SJCRH30 (cell line): ENCODE measurements at regions not wholly inside any gene's neighbourhood (a gene's known extent, or its start where the extent isn't known, plus 50 kb on each side); places are given as distances from the start of the nearest gene placed in this dataset.
A peak's percentile ranks its signal among the peaks of the same experiment; 100 is the strongest.
"Not testable (repeated sequence)": the region's sequence is repeated elsewhere in the genome, so short reads cannot be mapped to it uniquely, and the experiment has no call there.

Experiments
- DNase-seq, 2 experiments: peaks; one replicate each; pipeline ENCODE4 v3.0.0-alpha.2; 2015 to 2020
- H3K27ac ChIP-seq: fragments of 250-450 bp; sonication (Bioruptor Pico); 2 replicates; pipeline ENCODE4 v1.5.1; 2020; ENCODE audit warnings: mild to moderate bottlenecking, moderate library complexity
- H3K27me3 ChIP-seq: fragments of 250-450 bp; sonication (Bioruptor Pico); 2 replicates; pipeline ENCODE4 v1.5.1; 2020; ENCODE audit warnings: mild to moderate bottlenecking, moderate library complexity
- H3K36me3 ChIP-seq: fragments of 250-450 bp; sonication (Bioruptor Pico); 2 replicates; pipeline ENCODE4 v1.5.1; 2020; ENCODE audit warnings: mild to moderate bottlenecking, moderate library complexity
- H3K4me1 ChIP-seq: fragments of 250-450 bp; sonication (Bioruptor Pico); 2 replicates; pipeline ENCODE4 v1.5.1; 2020; ENCODE audit warnings: mild to moderate bottlenecking, moderate library complexity
- H3K4me3 ChIP-seq: fragments of 250-450 bp; sonication (Bioruptor Pico); 2 replicates; pipeline ENCODE4 v1.5.1; 2020; ENCODE audit warnings: mild to moderate bottlenecking, moderate library complexity
- H3K9me3 ChIP-seq: fragments of 250-450 bp; sonication (Bioruptor Pico); replicated peaks from 2 replicates; pipeline ENCODE4 v1.5.1; 2020; ENCODE audit warnings: mild to moderate bottlenecking, moderate library complexity

DNA sequence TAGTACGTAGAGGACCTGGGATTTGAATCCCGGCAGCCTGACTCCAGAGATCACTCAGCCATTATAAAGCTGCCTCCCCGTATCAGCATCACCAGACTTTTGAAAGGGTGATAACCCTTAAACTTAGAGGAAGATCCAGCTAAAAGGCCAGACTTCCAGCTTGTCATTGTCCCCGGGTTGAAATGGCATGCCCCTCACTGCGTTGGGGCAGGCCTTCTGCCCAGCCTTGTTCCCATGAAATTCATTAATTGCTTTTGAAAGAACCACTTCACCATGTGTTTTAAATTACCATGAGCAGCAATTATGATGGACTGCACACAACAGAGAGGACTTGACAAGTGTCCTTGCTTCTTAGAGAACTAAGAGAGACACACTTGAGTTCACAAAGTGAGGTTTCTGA is 269.6 kb upstream of the CRY1 start:
- DNase-seq = no peak
- H3K9me3 ChIP-seq = no peaks in the 10 kb centered on the region
- 0 out of 2 replicates have a peak, but pooled peaks cover 5% of the 10 kb centered on the region for H3K4me1 ChIP-seq
- H3K27ac ChIP-seq = no peak overlapping the region
- H3K36me3 ChIP-seq = no peaks in the 10 kb centered on the region
- H3K27me3 ChIP-seq = no peaks in the 10 kb centered on the region
- H3K4me3 ChIP-seq = no peak overlapping the region

DNA sequence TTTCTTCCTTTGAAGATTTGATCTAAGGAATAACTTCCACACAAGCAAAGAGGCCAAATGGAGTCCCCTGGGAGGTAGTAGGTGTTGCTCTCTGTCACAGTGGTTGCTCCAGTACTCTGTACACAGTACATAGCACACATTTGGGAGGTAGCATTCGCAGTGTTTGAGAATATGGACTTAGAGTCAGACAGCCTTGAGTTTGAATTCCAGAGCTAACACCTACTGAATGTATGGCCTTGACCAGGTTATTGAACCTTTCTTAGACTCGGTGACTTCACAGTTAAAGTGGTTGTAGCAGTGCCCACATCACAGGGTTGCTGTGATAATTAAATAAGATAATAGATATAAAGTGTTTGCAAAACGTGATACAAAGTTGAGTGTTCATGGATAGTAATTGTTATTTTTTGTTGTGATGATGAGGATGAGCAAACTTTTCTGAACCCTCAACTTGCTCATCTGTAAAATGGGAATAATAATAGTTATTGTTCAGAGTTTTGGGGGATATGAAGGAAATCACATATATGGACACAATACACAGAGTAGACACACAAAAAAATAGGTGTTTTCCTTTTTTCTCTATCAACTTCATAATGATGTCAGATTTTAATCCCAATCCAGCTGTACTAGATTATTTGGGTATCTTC is 271.6 kb upstream of the CRY1 start:
- Histone ChIP-seq H3K4me3 (no peak overlapping the region), H3K27me3 (no peaks in the 10 kb centered on the region), H3K4me1 (no peaks in the 10 kb centered on the region), H3K27ac (no peak overlapping the region), H3K36me3 (no peaks in the 10 kb centered on the region), H3K9me3 (no peaks in the 10 kb centered on the region)
- no peak for DNase-seq

DNA sequence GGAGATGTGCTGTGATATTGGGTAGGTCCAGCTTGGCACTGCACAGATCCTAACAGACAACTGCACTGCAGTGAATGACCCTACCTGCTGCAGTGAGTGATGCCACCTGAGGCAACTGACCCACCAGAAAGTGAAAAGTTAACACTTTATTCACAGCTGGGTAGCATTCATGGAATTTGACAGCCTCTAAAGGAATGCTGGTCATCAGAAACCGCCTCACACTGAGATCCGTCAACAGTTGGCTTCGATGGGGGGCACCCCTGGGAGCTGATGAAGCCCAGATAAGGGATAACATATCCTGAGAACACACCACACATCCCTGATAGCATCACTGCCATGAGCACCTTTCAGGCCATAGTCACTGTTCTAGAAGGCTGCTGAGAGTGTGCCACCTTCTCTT is 272.4 kb upstream of the CRY1 start:
- Histone ChIP-seq H3K36me3 (no peaks in the 10 kb centered on the region), H3K9me3 (no peaks in the 10 kb centered on the region), H3K27ac (no peak overlapping the region), H3K4me1 (no peaks in the 10 kb centered on the region), H3K4me3 (no peak overlapping the region), H3K27me3 (no peaks in the 10 kb centered on the region)
- DNase-seq = no peak

- Histone ChIP-seq H3K27ac (no peak overlapping the region), H3K36me3 (no peaks in the 10 kb centered on the region), H3K4me1 (no peaks in the 10 kb centered on the region), H3K4me3 (no peak overlapping the region), H3K27me3 (no peaks in the 10 kb centered on the region), H3K9me3 (no peaks in the 10 kb centered on the region)
- DNase-seq = no peak
Measured at GRCh38 chr12:107366322-107366721, 273.0 kb upstream of the CRY1 start.

DNA sequence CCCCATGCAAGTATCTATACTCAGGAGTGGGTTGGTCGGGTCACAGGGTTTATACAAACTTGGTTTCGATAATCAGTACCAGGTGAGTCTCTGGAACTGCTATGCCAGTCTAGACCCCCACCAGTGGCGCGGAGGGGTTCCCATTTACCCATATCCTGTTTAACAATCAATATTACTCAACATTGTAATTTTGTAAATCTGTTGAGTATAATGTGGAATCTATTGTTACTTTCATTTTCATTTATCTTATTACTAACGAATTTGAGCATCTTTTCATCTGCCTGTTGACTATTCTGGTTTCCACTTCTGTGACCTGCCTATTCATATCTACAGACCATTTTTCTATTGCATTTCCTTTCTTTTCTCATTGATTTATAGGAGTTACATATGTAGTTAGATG is 275.2 kb upstream of the CRY1 start:
- no peak overlapping the region for H3K27ac ChIP-seq
- H3K4me1 ChIP-seq = no peaks in the 10 kb centered on the region
- no peaks in the 10 kb centered on the region for H3K9me3 ChIP-seq
- no peaks in the 10 kb centered on the region for H3K27me3 ChIP-seq
- H3K4me3 ChIP-seq = no peak overlapping the region
- no peaks in the 10 kb centered on the region for H3K36me3 ChIP-seq
- DNase-seq = no peak

DNA sequence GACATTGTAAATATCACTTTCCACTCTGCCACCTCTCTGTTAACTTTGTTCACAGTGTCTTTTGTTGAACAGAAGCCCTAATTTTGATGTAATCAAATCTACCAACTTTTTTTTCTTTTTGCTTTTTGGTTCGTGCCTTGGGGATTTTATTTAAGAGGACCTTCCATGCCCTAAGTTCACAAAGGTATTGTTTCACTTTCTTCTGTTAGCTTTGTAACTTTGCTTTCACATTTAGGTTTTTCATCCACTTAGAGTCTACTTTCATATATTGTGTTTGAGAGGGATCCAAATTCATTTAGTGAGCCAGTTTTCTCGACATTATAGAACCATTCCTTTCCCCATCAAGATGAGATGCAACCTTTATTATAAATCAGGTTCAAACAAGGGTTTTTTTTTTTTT is 275.7 kb upstream of the CRY1 start:
- no peaks in the 10 kb centered on the region for H3K9me3 ChIP-seq
- no peak overlapping the region for H3K4me3 ChIP-seq
- no peaks in the 10 kb centered on the region for H3K27me3 ChIP-seq
- H3K36me3 ChIP-seq = no peaks in the 10 kb centered on the region
- no peaks in the 10 kb centered on the region for H3K4me1 ChIP-seq
- no peak overlapping the region for H3K27ac ChIP-seq
- no peak for DNase-seq

DNA sequence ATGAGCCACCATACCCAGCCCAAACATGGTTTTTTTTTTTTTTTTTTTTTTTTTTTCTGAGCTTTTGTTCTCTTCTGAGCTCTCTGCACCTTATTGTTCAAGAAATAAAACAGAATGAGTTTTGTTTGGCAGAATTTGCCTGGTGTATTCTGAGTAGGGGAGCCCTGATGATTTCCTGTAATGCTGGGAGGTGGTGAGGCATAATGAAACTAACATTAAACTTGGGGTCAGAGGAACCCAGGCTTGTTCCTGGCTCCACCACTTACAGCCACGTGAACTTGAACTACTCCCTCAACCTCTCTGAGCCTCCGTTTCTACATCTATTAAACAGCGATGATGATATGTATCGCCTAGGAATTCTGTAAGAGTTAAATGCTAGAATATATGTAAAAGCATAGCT is 276.3 kb upstream of the CRY1 start:
- no peak overlapping the region for H3K27ac ChIP-seq
- H3K36me3 ChIP-seq = no peaks in the 10 kb centered on the region
- no peaks in the 10 kb centered on the region for H3K4me1 ChIP-seq
- H3K4me3 ChIP-seq = no peak overlapping the region
- H3K27me3 ChIP-seq = no peaks in the 10 kb centered on the region
- no peak for DNase-seq
- H3K9me3 ChIP-seq = no peaks in the 10 kb centered on the region

- Histone ChIP-seq H3K36me3 (no peaks in the 10 kb centered on the region), H3K27ac (no peak overlapping the region), H3K4me1 (no peaks in the 10 kb centered on the region), H3K9me3 (no peaks in the 10 kb centered on the region), H3K27me3 (no peaks in the 10 kb centered on the region), H3K4me3 (no peak overlapping the region)
- DNase-seq = no peak
Measured at GRCh38 chr12:107372229-107372658, 278.9 kb upstream of the CRY1 start.

DNA sequence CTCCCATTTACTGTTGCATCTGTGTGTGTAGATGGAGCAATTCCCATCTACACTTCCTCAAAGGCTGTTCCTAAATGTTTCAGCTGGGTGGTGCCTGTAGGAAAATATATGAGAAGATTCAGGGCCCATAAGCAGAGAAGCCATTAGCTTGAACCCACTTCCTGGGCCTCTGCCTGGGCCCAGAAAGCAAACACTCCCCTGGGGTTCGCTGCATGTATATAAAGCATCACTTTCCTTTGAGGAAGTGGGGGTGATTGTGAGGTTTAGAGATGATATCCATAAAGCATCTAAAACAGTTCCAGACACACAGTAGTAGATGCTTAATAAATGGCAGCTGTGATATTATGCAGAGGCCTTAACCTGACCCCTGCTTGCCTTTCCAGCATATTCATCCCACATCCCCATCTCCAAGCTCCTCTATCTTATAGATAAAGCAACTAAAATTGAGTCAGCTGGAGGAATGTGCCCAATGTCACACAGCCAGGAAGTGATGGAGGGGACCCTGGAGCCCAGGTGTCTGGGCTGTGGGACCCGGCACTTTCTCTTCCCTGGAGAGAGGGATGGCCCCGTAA is 280.0 kb upstream of the CRY1 start:
- H3K4me3 ChIP-seq = no peak overlapping the region
- H3K27me3 ChIP-seq = no peaks in the 10 kb centered on the region
- H3K36me3 ChIP-seq = no peaks in the 10 kb centered on the region
- no peak for DNase-seq
- no peaks in the 10 kb centered on the region for H3K4me1 ChIP-seq
- H3K27ac ChIP-seq = no peak overlapping the region
- no peaks in the 10 kb centered on the region for H3K9me3 ChIP-seq

GRCh38 chr12:107374161-107374840 is 281.0 kb upstream of the CRY1 start:
- Histone ChIP-seq H3K4me1 (no peaks in the 10 kb centered on the region), H3K9me3 (no peaks in the 10 kb centered on the region), H3K27me3 (no peaks in the 10 kb centered on the region), H3K4me3 (no peak overlapping the region), H3K27ac (no peak overlapping the region), H3K36me3 (no peaks in the 10 kb centered on the region)
- no peak for DNase-seq

GRCh38 chr12:107375231-107375630 is 281.9 kb upstream of the CRY1 start:
- Histone ChIP-seq H3K27ac (no peak overlapping the region), H3K27me3 (no peaks in the 10 kb centered on the region), H3K4me1 (peaks cover 7% of the 10 kb centered on the region; the same call in 1 of the 2 replicates), H3K4me3 (no peak overlapping the region), H3K9me3 (no peaks in the 10 kb centered on the region), H3K36me3 (no peaks in the 10 kb centered on the region)
- no peak for DNase-seq

DNA sequence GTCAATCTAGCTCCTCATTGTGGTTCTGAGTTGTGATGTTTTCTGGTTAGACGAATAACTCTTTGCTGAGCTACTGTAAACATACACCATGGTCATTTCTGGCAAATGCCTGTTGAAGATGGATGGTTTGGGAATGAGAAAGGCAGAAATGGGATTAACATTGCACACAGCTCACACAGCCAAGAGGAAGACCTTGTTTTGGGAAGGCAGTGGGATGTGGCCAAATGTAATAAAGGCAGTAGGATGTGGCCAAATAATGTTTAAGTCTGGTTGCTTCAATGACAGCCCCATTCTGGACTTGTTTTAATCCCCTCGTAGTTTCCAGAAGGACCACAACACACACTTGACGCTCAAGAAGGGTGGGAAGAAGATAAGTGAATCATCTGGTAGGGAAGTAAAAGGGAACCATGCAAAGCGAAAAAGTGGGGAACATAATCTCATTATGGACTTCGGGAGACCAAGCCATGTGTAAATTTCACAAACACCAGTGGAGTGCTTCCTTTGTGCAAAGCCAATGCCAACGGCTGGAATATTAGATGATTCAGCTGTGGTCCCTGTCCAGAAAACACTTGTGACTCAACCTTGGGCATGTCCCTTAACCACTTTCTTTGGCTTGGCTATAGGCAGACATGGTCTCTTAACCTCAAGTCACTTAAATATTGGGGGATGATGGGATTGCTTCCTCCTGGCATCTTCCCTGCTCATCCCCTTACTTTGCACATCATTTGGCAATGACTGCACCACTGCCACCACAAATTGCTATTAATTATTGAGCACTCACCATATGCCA is 284.4 kb upstream of the CRY1 start:
- no peak overlapping the region for H3K4me3 ChIP-seq
- no peaks in the 10 kb centered on the region for H3K27me3 ChIP-seq
- no peak for DNase-seq
- peaks cover 7% of the 10 kb centered on the region; the same call in 1 of the 2 replicates for H3K4me1 ChIP-seq
- H3K36me3 ChIP-seq = no peaks in the 10 kb centered on the region
- no peak overlapping the region for H3K27ac ChIP-seq
- H3K9me3 ChIP-seq = no peaks in the 10 kb centered on the region

GRCh38 chr12:107378609-107379008 is 285.3 kb upstream of the CRY1 start:
- Histone ChIP-seq H3K4me3 (no peak overlapping the region), H3K27me3 (no peaks in the 10 kb centered on the region), H3K9me3 (no peaks in the 10 kb centered on the region), H3K27ac (no peak overlapping the region), H3K4me1 (peaks cover 7% of the 10 kb centered on the region; the same call in 1 of the 2 replicates), H3K36me3 (no peaks in the 10 kb centered on the region)
- DNase-seq = no peak

DNA sequence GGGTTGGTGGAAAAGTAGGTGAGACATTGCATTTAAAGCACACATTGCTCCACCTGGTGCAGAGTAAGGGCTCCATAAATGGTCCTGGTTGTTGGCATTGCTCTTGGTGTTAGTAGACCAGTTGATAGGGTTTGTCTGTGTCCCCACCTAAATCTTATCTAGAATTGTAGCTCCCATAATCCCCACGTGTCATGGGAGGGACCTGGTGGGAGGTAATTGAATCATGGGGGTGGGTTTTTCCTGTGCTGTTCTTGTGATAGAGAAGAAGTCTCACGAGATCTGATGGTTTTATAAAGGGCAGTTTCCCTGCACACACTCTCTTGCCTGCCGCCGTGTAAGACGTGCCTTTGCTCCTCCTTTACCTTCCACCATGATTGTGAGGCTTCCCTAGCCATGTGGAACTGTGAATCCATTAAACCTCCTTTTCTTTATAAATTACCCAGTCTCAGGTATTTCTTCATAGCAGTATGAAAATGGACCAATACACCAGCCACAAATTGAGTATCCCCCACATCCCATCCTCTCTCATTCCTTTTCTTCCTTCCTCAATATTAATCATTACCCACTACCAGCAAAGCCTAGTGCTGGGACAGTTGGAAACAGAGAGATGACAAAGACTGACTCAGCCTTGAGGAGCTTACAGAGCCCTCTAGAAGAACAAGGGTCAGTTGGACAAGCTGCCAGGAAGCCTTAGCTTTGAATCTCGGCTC is 285.9 kb upstream of the CRY1 start:
- not testable (repeated sequence) for DNase-seq, H3K4me3 ChIP-seq, H3K27me3 ChIP-seq, H3K36me3 ChIP-seq, H3K9me3 ChIP-seq, H3K4me1 ChIP-seq
- peak overlapping the region; percentile 45; the same call in 1 of the 2 replicates for H3K27ac ChIP-seq
